Stimulated activated CD4-positive, alpha-beta T cell treated with anti-CD3 and anti-CD28 coated beads, Interleukin-15, amount 100 ng/mL, for 24 hours (primary cell): ENCODE measurements at regions not wholly inside any gene's neighbourhood (a gene's known extent, or its start where the extent isn't known, plus 50 kb on each side); places are given as distances from the start of the nearest gene placed in this dataset.
"Not testable (repeated sequence)": the region's sequence is repeated elsewhere in the genome, so short reads cannot be mapped to it uniquely, and the experiment has no call there.

Experiments used
- DNase-seq: peaks from one replicate; pipeline ENCODE4 v3.0.0-alpha.2; 2020

DNA sequence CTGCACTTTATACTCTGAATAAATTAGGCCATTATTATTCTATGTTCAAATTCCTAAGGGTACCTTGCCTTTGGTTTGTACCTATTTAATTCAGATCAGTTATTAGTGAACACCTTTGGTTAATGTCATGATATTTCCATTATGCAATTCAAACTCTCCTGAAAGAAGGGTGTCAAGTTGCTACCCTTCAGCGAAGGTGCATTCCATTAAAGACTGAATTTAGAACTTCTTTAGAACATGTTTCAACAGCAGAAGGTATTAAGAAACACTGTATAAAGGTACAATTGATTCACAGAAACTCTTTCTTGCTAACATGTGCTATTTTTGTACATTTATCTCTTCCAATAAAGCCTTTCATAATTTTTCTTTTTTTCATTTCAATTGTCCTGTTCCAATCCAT is 1545.4 kb upstream of the PCDH10 start:
- DNase-seq = no peak

GRCh38 chr4:131609039-131609438 is 1540.1 kb upstream of the PCDH10 start:
- no peak for DNase-seq

- not testable (repeated sequence) for DNase-seq
These were observed 1538.6 kb upstream of the PCDH10 start for GRCh38 chr4:131610517-131610916.

DNA sequence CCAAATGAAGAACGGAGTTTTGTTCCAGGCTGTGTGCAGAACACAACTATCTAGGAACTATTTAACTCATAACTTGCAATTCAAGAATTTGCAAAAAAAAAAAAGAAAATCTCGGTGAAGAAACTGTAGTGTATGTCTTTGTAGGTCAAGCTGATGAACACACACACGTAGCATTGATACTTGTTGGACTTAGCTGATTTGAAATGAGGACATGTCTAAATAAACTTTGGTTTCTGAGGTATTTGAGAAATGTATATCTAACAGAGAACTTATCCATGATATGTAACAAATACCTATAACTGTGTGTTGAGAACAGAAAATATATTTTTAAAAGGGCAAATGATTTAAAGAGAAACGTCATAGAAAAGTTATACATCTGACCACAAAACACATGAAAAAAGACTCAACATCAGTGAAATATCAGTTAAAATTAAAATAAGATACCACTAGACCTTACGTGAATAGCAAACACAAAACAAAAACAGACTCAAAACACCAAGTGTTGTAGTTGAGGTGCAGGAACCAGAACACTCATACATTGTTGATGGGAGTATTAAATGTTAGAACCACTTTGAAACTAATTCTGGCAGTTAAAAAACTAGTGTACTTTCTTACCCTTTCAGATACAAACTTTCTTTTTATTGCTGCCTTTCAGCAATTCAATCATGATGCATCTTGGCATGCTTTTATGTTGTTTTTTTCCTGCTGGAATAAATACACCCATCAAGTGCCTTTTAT is 1535.8 kb upstream of the PCDH10 start:
- no peak for DNase-seq

GRCh38 chr4:131613824-131614216 is 1535.3 kb upstream of the PCDH10 start:
- DNase-seq = no peak

DNA sequence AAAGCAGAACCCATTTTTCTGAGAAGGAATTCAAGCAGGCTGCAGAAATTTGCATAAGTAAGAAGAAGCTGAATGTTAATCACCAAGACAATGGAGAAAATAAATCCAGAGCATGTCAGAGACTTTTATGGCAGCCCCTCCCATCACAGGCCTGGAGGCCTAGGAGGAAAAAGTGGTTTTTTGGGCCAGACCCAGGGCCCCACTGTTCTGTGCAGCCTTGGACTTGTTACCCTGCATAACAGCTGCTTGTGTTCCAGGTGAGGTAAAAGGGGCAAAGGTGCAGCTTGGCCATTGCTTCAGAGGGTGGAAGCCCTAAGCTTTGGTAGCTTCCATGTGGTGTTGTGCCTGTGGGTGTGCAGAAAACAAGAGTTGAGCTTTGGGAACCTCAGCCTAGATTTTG is 1516.2 kb upstream of the PCDH10 start:
- DNase-seq = no peak

- DNase-seq = no peak
These were observed 1513.9 kb upstream of the PCDH10 start for GRCh38 chr4:131635191-131635590.

DNA sequence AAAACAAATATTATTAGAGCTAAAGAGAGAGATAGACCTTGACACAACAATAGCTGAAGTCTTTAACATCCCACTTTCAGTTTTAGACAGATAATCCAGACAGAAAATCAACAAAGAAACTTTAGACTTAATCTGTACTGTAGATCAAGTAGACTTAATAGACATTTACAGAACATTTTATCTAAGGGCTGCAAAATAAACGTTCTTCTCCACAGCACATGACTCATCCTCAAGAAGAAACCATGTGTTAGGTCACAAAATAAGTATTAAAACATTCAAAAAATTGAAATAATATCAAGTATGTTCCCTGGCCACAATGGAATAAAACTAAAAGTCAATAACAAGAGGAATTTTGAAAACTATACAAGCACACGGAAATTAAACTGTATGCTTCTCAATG is 1510.3 kb upstream of the PCDH10 start:
- no peak for DNase-seq

DNA sequence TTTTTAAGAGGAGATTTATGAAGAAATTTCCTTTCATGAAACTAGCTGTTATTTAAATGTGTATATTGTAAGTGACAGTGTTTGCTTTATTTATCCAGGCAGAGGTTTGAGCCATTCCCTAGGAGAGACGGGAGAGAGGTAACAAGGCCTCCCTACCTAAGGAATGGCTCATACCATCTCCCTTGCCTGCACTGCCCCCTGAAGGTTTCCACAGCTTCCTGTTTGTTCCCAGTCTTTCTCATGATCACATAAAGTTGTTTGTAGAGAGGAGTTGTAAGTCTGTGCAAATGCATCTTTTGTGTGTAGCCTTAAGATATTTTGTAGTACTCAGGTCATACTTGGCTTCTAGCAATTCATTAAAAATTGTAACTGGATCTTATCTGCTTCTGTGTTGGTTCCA is 1504.5 kb upstream of the PCDH10 start:
- no peak for DNase-seq

DNA sequence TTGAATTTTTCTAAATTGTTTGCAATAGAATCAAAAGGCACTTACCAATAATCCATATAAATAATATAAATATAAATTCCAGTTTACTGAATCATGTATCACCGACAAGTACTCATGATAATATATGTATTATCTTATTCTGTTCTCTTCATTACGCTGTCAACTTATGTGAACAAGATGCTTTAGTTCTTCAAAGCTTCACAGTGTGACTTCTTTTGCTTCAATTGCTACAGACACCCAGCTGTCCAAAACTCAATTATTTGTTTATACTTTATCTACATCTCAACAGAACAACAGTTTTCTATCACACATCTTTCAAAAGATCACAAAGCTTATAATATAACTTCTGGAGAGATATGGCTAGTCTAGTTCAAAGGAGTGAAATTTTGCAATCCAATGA is 1499.9 kb upstream of the PCDH10 start:
- DNase-seq = no peak

DNA sequence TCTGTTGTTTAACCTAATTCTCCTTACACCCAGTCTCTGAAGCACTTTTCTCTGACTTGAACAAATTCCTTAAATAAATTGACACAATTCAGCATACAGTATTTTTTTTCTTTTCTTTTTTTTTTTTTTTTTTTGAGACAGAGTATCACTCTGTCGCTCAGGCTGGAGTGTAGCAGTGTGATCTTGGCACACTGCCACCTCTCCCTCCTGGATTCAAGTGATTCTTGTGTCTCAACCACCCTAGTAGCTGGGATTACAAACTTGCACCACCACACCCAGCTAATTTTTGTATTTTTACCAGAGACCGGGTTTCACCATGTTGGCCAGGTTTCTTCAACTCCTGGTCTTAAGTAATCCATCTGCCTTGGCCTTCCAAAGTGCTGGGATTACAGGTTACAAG is 1498.1 kb upstream of the PCDH10 start:
- no peak for DNase-seq

DNA sequence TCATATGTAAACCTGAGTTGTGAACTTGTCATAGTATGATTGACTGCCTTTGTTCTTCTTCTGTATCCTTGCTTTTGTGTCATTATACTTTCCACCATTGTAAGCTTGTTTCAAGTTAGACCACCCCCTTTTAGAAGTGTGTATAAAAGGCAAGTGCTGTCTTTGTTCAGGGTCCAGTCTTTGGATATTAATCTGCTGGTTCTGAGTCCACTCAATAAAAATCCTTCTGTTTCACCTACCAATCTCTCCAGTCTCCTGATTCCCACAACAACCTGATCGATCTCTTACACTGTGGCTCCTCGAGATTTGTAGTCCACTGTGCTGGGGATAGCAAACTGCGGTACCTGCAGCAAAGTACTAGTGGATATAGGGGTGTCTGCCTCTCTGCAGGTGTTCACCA is 1465.8 kb upstream of the PCDH10 start:
- DNase-seq = not testable (repeated sequence)

GRCh38 chr4:131721883-131722282 is 1427.2 kb upstream of the PCDH10 start:
- no peak for DNase-seq

DNA sequence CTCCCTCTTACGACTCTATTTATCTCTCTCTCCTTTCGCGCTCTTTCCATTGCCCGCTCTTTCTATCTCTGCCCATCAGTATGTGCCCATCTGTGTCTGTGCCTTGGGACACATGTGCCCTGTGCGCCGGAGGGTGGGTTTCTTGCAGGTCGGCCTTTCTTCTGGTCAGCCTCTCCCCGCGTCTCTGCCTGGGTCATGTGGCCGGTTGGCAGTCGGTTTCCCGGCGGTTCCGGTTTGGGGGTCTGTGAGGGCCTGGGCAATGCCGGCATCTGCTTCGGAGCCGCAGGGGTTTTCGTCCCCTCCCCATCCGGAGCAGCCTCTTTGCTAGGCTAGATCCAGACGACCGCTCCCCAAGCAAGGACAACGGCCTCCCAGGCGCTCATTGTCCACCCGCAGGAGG is 1426.0 kb upstream of the PCDH10 start:
- DNase-seq = not testable (repeated sequence)

DNA sequence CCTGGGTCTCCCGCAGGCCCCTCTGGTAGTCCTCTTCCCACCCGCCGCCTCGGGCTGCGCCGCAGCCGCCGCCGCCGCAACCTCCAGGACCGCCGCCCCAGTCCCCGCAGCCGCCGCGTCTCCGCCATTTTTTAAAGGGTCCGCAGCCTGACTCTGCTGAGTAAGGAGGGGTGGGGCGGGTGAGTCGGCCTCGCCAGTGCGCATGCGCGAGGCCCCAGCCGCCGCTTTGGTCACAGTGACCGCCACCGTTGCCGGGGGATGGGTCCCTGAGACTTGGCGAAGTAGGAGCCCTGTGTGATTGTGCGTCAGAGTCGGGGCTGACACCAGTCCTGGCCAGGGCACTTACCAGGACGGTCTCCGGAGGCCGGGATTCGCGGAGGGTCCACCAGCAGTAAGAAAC is 1424.2 kb upstream of the PCDH10 start:
- peak; percentile 74 for DNase-seq

DNA sequence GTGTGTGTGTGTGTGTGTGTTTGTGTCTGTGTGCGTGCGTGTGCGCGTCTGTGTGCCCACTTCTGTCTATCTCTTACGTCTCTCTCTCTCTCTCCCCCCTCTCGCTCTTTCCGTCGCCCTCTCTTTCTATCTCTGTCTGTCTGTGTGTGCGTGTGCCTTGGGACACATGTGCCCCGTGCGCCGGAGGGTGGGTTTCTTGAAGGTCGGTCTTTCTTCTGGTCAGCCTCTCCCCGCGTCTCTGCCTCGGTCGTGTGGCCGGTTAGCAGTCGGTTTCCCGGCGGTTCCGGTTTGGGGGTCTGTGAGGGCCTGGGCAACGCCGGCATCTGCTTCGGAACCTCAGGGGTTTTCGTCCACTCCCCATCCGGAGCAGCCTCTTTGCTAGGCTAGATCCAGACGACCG is 1423.6 kb upstream of the PCDH10 start:
- not testable (repeated sequence) for DNase-seq

GRCh38 chr4:131726940-131727339 is 1422.2 kb upstream of the PCDH10 start:
- not testable (repeated sequence) for DNase-seq

DNA sequence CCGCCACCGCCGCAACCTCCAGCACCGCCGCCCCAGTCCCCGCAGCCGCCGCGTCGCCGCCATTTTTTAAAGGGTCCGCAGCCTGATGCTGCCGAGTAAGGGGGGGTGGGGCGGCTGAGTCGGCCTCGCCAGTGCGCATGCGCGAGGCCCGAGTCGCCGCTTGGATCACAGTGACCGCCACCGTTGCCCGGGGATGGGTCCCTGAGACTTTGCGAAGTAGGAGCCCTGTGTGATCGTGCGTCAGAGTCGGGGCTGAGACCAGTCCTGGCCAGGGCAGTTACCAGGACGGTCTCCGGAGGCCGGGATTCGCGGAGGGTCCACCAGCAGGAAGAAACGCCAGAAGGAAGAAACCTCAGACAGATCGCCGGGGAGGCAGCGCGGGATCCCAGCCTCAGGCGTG is 1421.7 kb upstream of the PCDH10 start:
- not testable (repeated sequence) for DNase-seq

GRCh38 chr4:131729205-131729604 is 1419.9 kb upstream of the PCDH10 start:
- DNase-seq = not testable (repeated sequence)

- DNase-seq = not testable (repeated sequence)
These were observed 1419.2 kb upstream of the PCDH10 start for GRCh38 chr4:131729716-131730398.

GRCh38 chr4:131730574-131730973 is 1418.5 kb upstream of the PCDH10 start:
- DNase-seq = not testable (repeated sequence)

- DNase-seq = not testable (repeated sequence)
These were observed 1417.0 kb upstream of the PCDH10 start for GRCh38 chr4:131732034-131732630.

GRCh38 chr4:131734321-131734720 is 1414.8 kb upstream of the PCDH10 start:
- not testable (repeated sequence) for DNase-seq

- DNase-seq = peak; percentile 8
These were observed 1414.2 kb upstream of the PCDH10 start for GRCh38 chr4:131734851-131735385.
